GM12865 (cell line): ENCODE measurements at regions not wholly inside any gene's neighbourhood (a gene's known extent, or its start where the extent isn't known, plus 50 kb on each side); places are given as distances from the start of the nearest gene placed in this dataset.
"Not testable (repeated sequence)": the region's sequence is repeated elsewhere in the genome, so short reads cannot be mapped to it uniquely, and the experiment has no call there.

Experiments used
- DNase-seq: peaks from one replicate; pipeline ENCODE4 v3.0.0; 2010; ENCODE audit warnings: low read depth
- H3K4me3 ChIP-seq: 2 replicates; pipeline ENCODE4 v1.5.1; 2011; ENCODE audit warnings: mild to moderate bottlenecking, low read depth, low read length, control low read depth
- CTCF ChIP-seq: IDR thresholded peaks from 2 replicates; pipeline ENCODE4 v1.5.1; 2011; ENCODE audit warnings: low read length, control low read depth, low read depth, inconsistent platforms; ENCODE audit not compliant: insufficient read depth; ENCODE audit errors: missing control alignments

DNA sequence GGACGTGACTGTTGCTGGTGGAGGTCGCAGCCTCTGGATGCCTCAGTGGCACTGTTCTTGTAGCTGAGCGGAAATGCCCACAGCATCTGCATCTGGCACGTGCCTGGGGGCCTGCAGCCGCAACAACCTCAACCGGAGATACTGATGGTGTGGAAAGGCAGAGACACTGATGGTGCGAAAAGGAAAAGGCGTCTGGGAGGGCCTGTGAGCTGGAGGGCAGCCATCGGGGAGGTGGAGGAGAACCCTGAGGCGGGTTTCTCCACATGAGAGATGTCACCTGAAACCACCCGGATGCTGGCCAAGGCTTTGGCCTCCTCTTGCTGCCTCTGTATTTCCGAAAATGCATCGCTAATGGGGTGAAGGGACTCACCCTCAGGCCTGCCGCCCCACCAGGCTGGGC, 284.8 kb upstream of the WSB1 start:
- no peak for TF ChIP-seq CTCF
- DNase-seq = no peak
- no peak overlapping the region for H3K4me3 ChIP-seq

- not testable (repeated sequence) for DNase-seq, H3K4me3 ChIP-seq
These were observed 283.8 kb upstream of the WSB1 start for GRCh38 chr17:27010138-27010537.

- DNase-seq, H3K4me3 ChIP-seq: not testable (repeated sequence)
These were observed 263.4 kb upstream of the WSB1 start for GRCh38 chr17:27030552-27030951.

DNA sequence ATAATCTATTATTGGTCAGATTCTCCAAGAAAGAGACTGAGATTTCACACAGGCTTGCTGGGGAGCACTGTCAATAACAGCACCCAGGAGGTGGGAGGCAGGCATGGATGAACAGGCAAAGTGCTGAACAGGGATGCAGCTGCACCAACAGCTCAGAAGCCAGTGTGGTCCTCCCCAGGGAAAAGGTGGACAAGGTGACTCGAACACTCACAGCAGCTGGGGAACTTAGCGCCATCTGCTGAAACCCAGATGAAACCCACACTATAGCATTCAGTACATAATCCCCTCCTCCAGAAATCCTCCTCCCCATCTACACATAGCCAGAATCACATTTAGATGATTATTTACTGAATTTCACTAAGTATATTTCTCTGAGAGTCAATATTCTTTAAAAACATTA, 255.2 kb upstream of the WSB1 start:
- H3K4me3 ChIP-seq = no peak overlapping the region
- TF ChIP-seq CTCF = no peak
- no peak for DNase-seq

- DNase-seq, H3K4me3 ChIP-seq: not testable (repeated sequence)
These were observed 248.9 kb upstream of the WSB1 start for GRCh38 chr17:27045039-27045438.

DNA sequence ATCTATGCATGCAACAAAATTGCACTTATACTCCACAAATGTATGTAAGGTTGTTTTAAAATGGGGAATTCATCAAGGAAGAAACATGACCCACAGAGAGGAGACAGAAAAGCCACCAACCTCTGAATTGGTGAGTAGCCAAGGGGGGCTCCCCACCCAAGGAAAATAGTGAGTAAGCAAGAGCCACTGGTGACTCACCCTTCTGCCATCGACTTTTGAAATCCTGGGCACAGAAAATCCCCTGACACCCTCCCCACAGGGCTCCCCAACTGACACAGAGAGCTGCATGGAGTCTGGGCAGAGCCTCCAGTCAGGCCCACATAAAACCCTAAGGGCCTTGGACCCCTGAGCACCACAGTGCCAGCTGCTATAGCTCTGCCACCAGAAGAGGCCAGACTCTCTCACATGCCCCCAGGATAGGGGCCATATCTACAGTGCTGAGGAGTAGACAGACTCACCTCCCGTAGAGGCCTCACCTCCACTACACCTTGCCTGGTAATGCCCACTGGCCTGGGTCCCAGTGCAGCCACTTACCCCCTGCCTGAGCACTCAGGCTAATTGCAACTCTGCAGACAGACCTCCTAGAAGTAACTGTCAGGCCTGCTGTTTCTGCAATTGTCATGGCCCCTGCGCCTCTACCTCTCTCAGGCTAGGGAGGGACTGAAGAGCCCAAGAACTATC, 244.7 kb upstream of the WSB1 start:
- no peak for TF ChIP-seq CTCF
- DNase-seq = no peak
- no peak overlapping the region for H3K4me3 ChIP-seq

GRCh38 chr17:27065588-27065987, 228.3 kb upstream of the WSB1 start:
- no peak overlapping the region for H3K4me3 ChIP-seq
- no peak for TF ChIP-seq CTCF
- no peak for DNase-seq

DNA sequence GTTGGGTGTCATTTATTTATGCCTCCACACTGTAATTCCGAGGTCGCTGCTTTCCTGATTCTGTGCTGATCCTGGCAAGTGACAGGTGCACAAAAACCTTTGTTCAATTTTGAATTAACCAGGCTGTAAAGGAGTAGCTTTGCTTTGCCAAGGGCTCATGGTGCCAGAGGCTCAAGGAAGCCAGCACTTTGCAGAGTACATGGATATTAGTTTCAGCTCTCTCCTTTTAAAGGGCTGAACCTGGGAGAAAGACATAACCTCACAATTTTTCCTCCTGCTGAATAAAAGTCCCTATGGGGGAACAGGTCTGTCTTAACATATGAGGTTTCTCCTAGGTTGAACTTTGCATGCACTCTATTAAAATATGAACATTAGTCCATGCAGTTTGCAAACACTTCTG, 227.6 kb upstream of the WSB1 start:
- H3K4me3 ChIP-seq = no peak overlapping the region
- no peak for TF ChIP-seq CTCF
- no peak for DNase-seq

GRCh38 chr17:27069842-27070508, 223.9 kb upstream of the WSB1 start:
- no peak overlapping the region for H3K4me3 ChIP-seq
- DNase-seq = no peak
- TF ChIP-seq CTCF = no peak
